ENCODE measurements at regions not wholly inside any gene's neighbourhood (a gene's known extent, or its start where the extent isn't known, plus 50 kb on each side); places are given as distances from the start of the nearest gene placed in this dataset.

- TF ChIP-seq POLR2A (IDR thresholded peaks at IDR 0.05) (no peak), CTCF (IDR thresholded peaks at IDR 0.05) (no peak), POLR2AphosphoS5 (IDR thresholded peaks at IDR 0.05) (no peak), EP300 (IDR thresholded peaks at IDR 0.05) (no peak)
Observed at GRCh38 chr10:2282202-2282601, 544.9 kb upstream of the ADARB2 start.

All from sigmoid colon (tissue), 4 donors.